Activated CD4-positive, alpha-beta T cell treated with anti-CD3 and anti-CD28 coated beads, Interleukin-2, amount 50 U/mL, for 4 hours (primary cell): ENCODE measurements at regions not wholly inside any gene's neighbourhood (a gene's known extent, or its start where the extent isn't known, plus 50 kb on each side); places are given as distances from the start of the nearest gene placed in this dataset.

Experiments
- DNase-seq, 2 experiments: peaks; one replicate each; pipeline ENCODE4 v3.0.0-alpha.2; 2020

- no peak for DNase-seq
These were observed 172.5 kb downstream of the SMAD2 start for GRCh38 chr18:47758000-47758399.

- DNase-seq = peak; percentile 33 to 35
These were observed 174.0 kb downstream of the SMAD2 start for GRCh38 chr18:47756364-47757016.

GRCh38 chr18:47755102-47755456, 175.4 kb downstream of the SMAD2 start:
- DNase-seq = no peak

GRCh38 chr18:47754311-47755101, 176.0 kb downstream of the SMAD2 start:
- DNase-seq = peak; percentile 25

GRCh38 chr18:47752796-47753645, 177.4 kb downstream of the SMAD2 start:
- no peak for DNase-seq

- no peak for DNase-seq
These were observed 179.5 kb downstream of the SMAD2 start for GRCh38 chr18:47750889-47751423.

- no peak for DNase-seq
These were observed 180.9 kb downstream of the SMAD2 start for GRCh38 chr18:47749600-47749973.

- DNase-seq = peak; percentile 72 to 73
These were observed 181.4 kb downstream of the SMAD2 start for GRCh38 chr18:47748847-47749599.

GRCh38 chr18:47748093-47748796, 182.2 kb downstream of the SMAD2 start:
- no peak for DNase-seq

- no peak for DNase-seq
These were observed 183.1 kb downstream of the SMAD2 start for GRCh38 chr18:47747260-47747795.

GRCh38 chr18:47746615-47747014, 183.8 kb downstream of the SMAD2 start:
- DNase-seq = no peak

GRCh38 chr18:47745227-47745626, 185.2 kb downstream of the SMAD2 start:
- DNase-seq = no peak

GRCh38 chr18:47737956-47738355, 192.5 kb downstream of the SMAD2 start:
- no peak for DNase-seq

- DNase-seq = no peak
These were observed 193.1 kb downstream of the SMAD2 start for GRCh38 chr18:47737198-47737830.

GRCh38 chr18:47736376-47737140, 193.9 kb downstream of the SMAD2 start:
- no peak for DNase-seq

- no peak for DNase-seq
These were observed 195.3 kb downstream of the SMAD2 start for GRCh38 chr18:47735041-47735702.

GRCh38 chr18:47731276-47731675, 199.2 kb downstream of the SMAD2 start:
- no peak for DNase-seq

- DNase-seq = no peak
These were observed 199.7 kb downstream of the SMAD2 start for GRCh38 chr18:47730795-47731194.

- no peak for DNase-seq
These were observed 201.1 kb downstream of the SMAD2 start for GRCh38 chr18:47729356-47729755.

- no peak for DNase-seq
These were observed 201.5 kb downstream of the SMAD2 start for GRCh38 chr18:47728921-47729320.
